NB4 (cell line): ENCODE measurements at regions not wholly inside any gene's neighbourhood (a gene's known extent, or its start where the extent isn't known, plus 50 kb on each side); places are given as distances from the start of the nearest gene placed in this dataset.

ENCODE experiments used
- DNase-seq: peaks from one replicate; pipeline ENCODE4 v3.0.0; 2010; ENCODE audit warnings: low read depth
- H3K4me3 ChIP-seq: one replicate; pipeline ENCODE4 v1.5.1; 2011; ENCODE audit warnings: mild to moderate bottlenecking, low read depth, low read length, moderate library complexity
- MYC ChIP-seq: IDR thresholded peaks from 2 replicates; pipeline ENCODE4 v1.6.1; 2011; ENCODE audit warnings: low read depth, low read length
- POLR2A ChIP-seq: IDR thresholded peaks from 2 replicates; pipeline ENCODE4 v1.6.1; 2011; ENCODE audit warnings: mild to moderate bottlenecking; ENCODE audit not compliant: insufficient read length; ENCODE audit errors: extremely low read depth
- TF ChIP-seq, protein P1 (sequence below): IDR thresholded peaks from 2 replicates; pipeline ENCODE4 v1.6.1; 2011; ENCODE audit warnings: low read depth, low read length
- TF ChIP-seq, protein P2 (sequence below): IDR thresholded peaks from one replicate; pipeline ENCODE4 v1.5.1; 2012; ENCODE audit warnings: low read depth, low read length

DNA sequence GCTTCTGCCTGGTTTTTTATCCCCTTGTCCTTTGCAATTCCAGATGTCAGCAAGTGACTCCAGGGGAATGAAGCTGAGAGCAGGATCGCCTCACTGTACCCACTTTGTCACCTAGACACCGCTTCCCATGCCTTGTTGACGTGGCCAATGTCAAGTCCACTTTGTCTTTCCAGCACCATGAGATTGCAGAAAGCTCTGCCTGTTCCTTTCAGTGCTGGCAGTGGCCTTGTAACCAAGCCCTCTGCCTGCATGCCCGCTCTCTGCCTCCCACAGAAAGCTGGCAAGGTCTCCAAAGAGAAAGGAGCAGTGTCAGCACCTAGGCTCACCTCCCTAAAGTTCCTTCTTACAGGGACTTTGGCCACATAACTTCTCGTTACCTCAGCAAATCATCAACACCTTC, 282.2 kb upstream of the ST6GAL2 start:
- DNase-seq = no peak
- TF ChIP-seq MYC (no peak), POLR2A (no peak)
- TF ChIP-seq, protein P1, sequence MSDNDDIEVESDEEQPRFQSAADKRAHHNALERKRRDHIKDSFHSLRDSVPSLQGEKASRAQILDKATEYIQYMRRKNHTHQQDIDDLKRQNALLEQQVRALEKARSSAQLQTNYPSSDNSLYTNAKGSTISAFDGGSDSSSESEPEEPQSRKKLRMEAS = no peak
- TF ChIP-seq, protein P2, sequence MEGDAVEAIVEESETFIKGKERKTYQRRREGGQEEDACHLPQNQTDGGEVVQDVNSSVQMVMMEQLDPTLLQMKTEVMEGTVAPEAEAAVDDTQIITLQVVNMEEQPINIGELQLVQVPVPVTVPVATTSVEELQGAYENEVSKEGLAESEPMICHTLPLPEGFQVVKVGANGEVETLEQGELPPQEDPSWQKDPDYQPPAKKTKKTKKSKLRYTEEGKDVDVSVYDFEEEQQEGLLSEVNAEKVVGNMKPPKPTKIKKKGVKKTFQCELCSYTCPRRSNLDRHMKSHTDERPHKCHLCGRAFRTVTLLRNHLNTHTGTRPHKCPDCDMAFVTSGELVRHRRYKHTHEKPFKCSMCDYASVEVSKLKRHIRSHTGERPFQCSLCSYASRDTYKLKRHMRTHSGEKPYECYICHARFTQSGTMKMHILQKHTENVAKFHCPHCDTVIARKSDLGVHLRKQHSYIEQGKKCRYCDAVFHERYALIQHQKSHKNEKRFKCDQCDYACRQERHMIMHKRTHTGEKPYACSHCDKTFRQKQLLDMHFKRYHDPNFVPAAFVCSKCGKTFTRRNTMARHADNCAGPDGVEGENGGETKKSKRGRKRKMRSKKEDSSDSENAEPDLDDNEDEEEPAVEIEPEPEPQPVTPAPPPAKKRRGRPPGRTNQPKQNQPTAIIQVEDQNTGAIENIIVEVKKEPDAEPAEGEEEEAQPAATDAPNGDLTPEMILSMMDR = no peak
- no peak overlapping the region for H3K4me3 ChIP-seq

DNA sequence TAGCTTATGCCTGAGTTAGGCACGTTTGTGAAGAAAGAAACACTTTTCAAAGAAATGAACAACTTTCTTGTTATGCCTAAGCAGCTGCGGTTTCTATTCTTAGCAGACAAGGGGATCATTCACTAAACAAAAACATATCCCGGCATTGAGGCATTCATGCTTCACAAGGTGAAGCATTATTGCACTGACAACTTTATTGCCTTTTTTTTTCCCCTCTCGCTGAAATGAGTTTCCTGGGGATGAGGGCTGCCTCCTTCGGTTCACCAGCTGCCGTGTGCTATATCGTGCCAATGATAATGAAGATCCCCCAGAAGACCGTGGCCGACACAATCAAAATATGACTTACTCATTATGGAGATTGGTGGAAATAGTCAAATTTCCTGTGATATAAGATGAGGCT, 288.2 kb upstream of the ST6GAL2 start:
- H3K4me3 ChIP-seq = no peak overlapping the region
- TF ChIP-seq, protein P1 = no peak
- TF ChIP-seq MYC = no peak
- TF ChIP-seq POLR2A = no peak
- TF ChIP-seq, protein P2 = no peak
- no peak for DNase-seq

DNA sequence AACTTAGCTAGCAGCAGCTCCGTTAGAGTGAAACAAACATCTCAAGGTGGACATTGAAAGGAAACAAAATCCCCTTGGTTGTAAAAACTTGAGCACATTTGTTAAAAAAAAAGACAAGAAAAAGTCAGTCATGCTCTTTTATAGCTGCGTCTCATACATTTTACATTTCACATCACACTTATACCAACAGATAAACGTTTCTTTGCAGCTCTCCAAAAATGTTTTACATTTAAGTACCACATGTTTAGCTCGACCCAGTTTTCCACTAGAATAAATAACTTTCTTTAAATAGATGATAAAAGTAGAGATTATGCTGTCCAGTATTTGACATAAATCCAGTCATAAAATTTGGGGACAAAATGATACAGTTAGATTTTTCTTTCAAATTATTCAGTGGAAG, 297.0 kb upstream of the ST6GAL2 start:
- no peak for TF ChIP-seq POLR2A
- no peak for TF ChIP-seq MYC
- TF ChIP-seq, protein P1 = no peak
- TF ChIP-seq, protein P2 = no peak
- no peak overlapping the region for H3K4me3 ChIP-seq
- DNase-seq = no peak

DNA sequence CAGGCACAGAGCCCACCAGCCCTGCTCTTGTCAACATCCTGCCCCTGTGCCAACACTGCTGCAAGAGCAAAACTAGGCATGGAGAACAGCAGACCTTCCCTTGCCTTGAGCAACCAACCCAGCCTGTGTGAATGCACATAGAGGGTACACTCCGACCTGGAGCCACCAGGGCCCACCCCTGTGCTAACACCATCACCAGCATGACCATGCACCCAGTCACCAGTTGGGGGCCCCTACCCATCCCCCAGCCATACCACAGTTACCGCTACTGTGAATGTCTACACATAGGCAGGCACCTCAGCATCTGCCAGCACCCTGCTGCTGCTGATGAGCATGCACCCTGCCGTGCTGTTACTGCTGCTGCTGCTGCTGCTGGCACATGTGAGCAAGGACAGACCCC, 301.9 kb upstream of the ST6GAL2 start:
- DNase-seq = no peak
- no peak for TF ChIP-seq MYC
- TF ChIP-seq, protein P1 = no peak
- no peak for TF ChIP-seq POLR2A
- TF ChIP-seq, protein P2 = no peak
- H3K4me3 ChIP-seq = no peak overlapping the region

DNA sequence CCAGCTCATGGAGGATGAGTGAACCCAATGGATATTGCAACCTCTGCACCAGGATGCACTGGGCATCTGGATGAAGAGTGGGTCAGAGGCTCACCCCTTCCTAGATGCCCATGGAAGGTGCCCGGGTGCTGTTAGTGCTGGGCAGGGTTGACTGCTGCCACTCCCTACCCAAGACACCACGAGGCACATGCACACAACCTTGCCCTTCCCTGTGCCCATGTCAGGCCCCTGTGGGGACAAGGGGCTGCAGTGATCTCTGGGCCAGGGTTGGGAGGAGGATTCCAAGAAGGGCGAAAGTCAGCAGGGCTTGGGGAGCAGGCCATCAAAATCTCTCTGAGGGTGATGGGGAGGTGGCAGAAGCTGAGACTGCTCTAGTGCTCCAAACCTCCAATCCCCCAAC, 309.7 kb upstream of the ST6GAL2 start:
- TF ChIP-seq, protein P2 = no peak
- no peak for TF ChIP-seq MYC
- TF ChIP-seq POLR2A = no peak
- TF ChIP-seq, protein P1 = no peak
- no peak for DNase-seq
- H3K4me3 ChIP-seq = no peak overlapping the region
